COLO668 (cell line): ENCODE measurements at regions not wholly inside any gene's neighbourhood (a gene's known extent, or its start where the extent isn't known, plus 50 kb on each side); places are given as distances from the start of the nearest gene placed in this dataset.
A peak's percentile ranks its signal among the peaks of the same experiment; 100 is the strongest.

ENCODE experiments used
- DNase-seq: peaks from one replicate; lab custom pipeline; 2025; ENCODE audit not compliant: unreplicated experiment; lab: John Stamatoyannopoulos, UW

DNA sequence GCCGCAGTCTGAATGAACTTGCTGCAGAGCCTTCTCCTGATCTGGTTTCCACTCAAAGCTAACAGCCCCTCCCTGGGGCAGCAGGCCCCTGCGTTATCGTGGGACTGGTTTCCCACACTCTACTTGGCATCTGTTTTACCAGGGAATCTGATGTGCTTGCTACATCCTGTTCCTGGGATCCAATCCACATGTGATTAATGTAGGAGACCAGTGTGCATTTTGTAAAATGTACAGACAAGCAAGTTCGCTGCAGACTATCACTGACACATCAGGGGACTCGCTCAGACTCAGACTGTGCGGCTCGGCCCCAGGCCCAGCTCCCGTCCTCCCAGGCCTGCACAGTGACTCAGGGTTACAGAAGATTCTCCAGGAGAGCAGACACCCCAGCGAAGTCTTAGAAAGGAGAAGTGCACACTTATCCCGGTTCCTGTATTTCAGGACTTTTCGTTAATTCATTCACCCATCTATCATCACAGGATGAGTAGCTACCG lies 340.1 kb downstream of the MATN1 start:
- DNase-seq, result no peak

DNA sequence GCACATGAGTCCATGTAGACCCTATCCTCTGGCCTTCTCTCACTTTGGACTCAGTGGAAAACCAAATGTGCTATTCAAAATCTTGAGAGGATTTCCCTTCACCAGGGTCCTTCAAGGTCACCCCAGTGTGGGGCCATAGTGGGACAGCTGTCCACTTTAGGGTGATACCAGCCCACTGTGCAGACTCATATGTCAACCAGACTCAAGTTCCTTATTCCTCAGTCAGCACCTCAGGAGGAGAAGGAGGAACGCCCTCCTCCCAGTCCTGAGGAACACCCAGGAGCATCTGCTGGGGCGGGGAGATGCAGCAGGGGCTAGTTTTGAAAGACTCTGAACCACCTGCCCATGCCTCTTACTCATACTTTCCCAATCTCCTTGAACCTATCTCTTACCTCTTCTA lies 340.9 kb downstream of the MATN1 start:
- no peak for DNase-seq

- DNase-seq, result no peak
These were observed 341.6 kb downstream of the MATN1 start for GRCh38 chr1:30381671-30382365.

- DNase-seq, result no peak
These were observed 342.1 kb downstream of the MATN1 start for GRCh38 chr1:30381266-30381665.

- no peak for DNase-seq
These were observed 342.8 kb downstream of the MATN1 start for GRCh38 chr1:30380625-30380984.

GRCh38 chr1:30379684-30380624 lies 343.4 kb downstream of the MATN1 start:
- DNase-seq, result peak; percentile 61

DNA sequence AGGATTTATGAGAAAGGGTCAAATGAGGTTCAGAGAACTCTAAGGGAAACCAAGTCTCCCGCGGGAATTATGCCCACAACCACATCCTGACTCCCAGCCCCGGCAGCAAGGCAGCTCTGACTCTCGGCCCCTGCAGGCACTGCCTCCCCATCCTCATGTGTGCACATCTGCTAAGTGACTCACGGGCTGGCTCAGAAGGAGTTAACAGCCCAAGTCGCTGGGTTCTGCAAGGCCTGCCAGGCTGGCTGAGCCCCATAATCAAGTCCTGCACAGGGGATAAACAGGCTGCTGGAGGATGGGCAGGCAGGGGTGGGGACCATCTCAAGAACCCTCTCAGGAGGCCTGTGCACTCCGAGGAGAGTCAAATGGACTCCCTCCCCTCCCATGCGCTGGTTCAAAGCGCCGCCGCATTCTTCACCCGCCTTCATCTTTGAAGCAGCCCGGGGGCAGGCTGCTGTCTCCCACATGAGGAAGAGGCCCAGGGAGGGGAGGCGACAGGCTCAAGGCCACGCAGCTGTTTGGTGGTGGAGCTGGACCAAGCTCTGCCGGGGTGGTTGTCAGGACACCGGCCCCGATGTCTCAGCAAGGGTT lies 344.3 kb downstream of the MATN1 start:
- DNase-seq, result no peak

- no peak for DNase-seq
These were observed 345.3 kb downstream of the MATN1 start for GRCh38 chr1:30378003-30378596.

- DNase-seq, result no peak
These were observed 346.0 kb downstream of the MATN1 start for GRCh38 chr1:30377230-30378002.

DNA sequence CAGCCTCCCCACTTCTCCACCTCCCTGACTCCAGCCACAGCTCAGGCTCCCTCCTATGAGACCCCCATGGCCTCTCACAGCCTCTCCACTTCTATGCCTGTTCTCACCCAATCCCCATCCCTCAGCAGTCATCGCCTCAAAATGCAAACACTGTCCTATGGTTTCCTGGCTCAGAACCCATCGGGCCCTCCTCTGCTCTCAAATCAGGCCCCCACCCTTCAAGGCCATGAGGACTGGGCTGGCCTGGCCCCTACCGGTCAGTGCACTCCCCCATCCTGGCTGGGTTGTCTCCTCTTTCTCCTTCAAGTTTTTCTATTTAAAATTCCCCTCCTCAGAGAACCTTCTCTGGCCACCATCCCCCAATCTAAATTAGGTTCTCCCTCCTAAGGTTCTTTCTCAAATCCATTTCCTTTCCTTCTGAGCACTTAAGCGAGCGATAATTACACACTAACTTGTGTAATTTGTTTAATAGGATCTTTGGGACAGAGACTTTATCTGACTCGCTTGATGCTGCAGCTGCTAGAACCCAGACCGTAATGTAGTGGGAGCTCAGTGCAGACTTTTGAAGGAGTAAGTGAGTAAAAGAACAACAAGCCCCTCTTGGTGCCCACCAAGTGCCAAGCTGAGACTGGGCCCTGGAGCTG lies 347.2 kb downstream of the MATN1 start:
- no peak for DNase-seq

DNA sequence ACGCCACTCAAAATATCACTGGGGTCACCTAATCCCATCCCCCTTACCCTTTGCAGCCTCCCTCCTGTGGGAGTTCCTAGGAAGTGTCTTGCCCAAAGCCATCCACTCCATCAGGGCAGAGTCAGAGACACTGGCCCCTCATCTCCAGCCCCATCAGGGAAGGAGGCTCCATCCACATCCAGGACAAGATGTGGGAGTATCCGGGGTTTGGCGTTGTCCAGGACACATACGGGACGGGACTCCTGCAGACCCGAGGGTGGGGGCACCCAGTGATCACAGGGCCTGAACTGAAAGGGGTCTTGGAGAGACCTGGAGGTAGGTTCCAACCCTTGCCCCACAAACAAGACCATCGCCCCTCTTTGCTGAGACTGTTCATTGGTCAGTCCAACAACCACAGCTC lies 348.2 kb downstream of the MATN1 start:
- no peak for DNase-seq

DNA sequence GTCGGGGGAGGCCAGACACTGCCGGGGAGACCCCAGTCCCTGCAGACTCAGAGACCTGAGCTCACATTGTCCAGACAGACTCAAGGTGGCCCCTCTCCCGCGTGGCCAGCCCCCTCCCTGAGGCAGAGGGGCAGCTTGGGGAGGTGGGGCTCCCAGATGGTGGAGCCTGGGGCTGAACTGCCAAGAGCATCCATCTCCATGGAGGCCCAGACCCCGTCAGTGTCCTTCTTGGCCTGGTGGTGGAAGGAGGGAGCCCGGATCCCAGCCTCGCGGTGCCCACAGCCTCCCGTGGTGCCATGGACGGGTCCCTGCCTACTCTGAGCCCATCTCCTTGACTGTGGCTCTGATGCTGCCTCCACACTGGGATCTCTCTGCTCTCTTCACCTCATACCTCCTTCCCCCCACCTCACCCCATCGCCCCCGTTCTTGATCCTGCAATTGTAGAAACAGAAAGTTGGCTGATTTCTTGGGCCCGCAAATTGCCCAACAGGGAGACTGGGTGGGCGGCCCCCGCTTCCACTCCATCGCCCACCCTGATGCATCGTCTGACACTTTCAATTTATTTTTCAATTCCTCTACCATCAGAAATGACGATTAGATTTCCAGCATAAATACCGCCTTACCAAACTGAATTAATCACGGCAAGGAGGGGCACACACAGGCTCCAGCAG lies 348.9 kb downstream of the MATN1 start:
- no peak for DNase-seq

DNA sequence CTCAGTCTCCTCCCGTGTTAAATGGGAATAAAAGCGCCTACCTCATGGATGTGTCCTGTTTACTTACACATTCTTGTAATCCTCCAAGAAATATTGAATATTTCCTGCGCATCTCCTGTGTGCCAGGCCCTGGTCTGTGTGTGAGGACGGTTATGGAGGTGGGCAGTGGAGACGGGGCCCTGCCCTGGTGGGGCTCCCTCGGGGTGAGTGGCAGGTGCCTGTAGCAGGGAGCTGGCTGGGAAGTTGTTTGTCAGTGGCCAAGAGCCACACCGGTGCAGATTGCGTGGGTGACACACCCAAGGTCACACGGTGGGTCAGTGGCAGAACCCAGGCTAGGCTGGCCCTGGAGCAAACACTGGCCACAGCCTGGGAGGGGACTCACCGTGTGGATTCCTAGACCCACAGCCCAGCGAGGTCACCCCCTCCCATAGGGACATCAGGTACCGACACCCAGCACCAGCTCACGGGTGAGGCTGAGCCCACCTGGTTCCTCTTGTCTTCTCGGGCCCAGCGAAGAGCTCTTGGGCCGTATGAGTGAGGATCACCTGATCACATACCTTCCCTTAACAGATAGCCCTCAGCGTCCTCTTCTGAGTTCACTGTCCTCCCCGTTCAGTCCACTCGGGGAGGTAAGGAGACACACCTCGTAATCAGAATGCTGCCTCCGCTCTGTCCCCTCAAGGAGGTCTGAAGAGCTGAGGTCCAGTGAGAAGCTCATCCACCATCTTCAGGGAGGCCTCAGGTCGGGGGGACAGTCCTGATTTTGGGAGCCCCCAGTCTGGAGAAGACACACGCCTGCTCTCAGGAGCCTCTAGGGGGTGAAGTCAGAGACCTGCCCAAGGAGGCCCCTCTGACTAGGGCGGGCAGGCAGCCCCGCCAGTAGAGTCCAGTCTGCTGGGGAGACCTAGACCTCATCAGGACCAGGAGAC lies 349.6 kb downstream of the MATN1 start:
- no peak for DNase-seq

GRCh38 chr1:30372792-30373433 lies 350.5 kb downstream of the MATN1 start:
- DNase-seq, result no peak

GRCh38 chr1:30371888-30372791 lies 351.2 kb downstream of the MATN1 start:
- no peak for DNase-seq

DNA sequence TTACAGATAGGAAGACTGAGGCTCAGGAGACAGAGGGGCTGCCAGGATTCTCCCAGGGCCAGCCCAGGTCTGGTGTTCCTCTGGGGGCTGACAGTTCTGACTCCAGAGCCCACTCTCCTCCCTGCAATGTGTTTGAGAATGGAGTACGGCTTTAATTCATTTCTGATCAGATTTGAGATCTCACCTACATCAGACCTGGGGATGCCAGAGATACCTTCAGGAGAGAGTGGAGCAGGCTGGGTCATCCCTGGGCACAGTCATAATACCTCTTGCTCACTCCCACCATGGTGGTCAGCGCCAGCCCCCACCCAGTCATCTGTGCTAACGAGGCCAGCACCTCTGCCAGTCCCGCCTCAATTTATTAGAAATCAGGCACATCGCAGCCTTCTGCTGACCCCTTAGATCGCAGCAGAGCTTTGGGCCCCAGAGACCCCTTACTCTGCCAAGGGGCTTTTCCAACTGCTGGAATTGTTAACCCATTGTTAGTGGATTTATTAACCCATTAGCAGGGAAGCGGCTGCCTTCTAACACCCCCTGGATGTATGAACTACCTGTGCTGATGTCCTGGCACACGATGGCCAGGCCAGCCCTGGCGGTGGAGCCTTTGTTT lies 352.1 kb downstream of the MATN1 start:
- DNase-seq, result no peak
